Osteocyte (in vitro differentiated cells): ENCODE measurements at regions not wholly inside any gene's neighbourhood (a gene's known extent, or its start where the extent isn't known, plus 50 kb on each side); places are given as distances from the start of the nearest gene placed in this dataset.

Experiments
- DNase-seq: peaks from one replicate; pipeline ENCODE4 v3.0.0; 2021; ENCODE audit warnings: mixed read lengths; ENCODE audit not compliant: unreplicated experiment; ENCODE audit errors: extremely low spot score
- H3K27ac Mint-ChIP-seq: one replicate; pipeline ENCODE4 v1.8.0; 2021; ENCODE audit warnings: mild to moderate bottlenecking, mixed read lengths; ENCODE audit not compliant: unreplicated experiment
- H3K27me3 Mint-ChIP-seq: one replicate; pipeline ENCODE4 v1.8.0; 2021; ENCODE audit warnings: mixed read lengths; ENCODE audit not compliant: unreplicated experiment
- H3K36me3 Mint-ChIP-seq: one replicate; pipeline ENCODE4 v1.8.0; 2021; ENCODE audit warnings: mixed read lengths; ENCODE audit not compliant: unreplicated experiment
- H3K4me1 Mint-ChIP-seq: one replicate; pipeline ENCODE4 v1.8.0; 2021; ENCODE audit warnings: mixed read lengths; ENCODE audit not compliant: unreplicated experiment
- H3K4me3 Mint-ChIP-seq: one replicate; pipeline ENCODE4 v1.8.0; 2021; ENCODE audit warnings: mild to moderate bottlenecking, moderate library complexity, mixed read lengths; ENCODE audit not compliant: unreplicated experiment
- H3K9me3 Mint-ChIP-seq: one replicate; pipeline ENCODE4 v1.8.0; 2021; ENCODE audit warnings: mixed read lengths; ENCODE audit not compliant: unreplicated experiment
- TF ChIP-seq, protein P1 (sequence below): fragments of 200-600 bp; sonication (generic); IDR thresholded peaks from 2 replicates; pipeline ENCODE4 v1.5.0; 2021; ENCODE audit warnings: antibody characterized with exemption, mild to moderate bottlenecking, moderate library complexity

DNA sequence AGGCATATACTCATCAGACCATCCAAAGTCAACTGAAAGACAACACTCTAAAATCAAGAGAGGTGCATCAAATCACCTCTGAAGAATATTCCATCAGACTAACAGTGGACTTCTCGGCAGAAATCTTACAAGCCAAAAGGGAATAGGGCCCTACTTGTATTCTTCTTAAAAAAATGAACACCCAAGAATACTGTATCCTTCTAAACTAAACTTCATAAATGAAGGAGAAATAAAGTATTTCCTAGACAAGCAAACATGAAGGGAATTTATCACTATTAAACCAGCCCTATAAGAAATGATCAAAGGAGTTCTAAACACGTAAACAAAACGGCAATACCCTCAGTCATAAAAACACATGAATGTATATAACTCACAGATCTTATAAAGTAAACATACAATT, 141.2 kb downstream of the CXXC4 start:
- Mint-ChIP-seq H3K4me1 (no peaks in the 10 kb centered on the region), H3K9me3 (peaks cover 47% of the 10 kb centered on the region), H3K4me3 (no peak overlapping the region), H3K36me3 (no peaks in the 10 kb centered on the region), H3K27ac (no peak overlapping the region), H3K27me3 (no peaks in the 10 kb centered on the region)
- TF ChIP-seq, protein P1, sequence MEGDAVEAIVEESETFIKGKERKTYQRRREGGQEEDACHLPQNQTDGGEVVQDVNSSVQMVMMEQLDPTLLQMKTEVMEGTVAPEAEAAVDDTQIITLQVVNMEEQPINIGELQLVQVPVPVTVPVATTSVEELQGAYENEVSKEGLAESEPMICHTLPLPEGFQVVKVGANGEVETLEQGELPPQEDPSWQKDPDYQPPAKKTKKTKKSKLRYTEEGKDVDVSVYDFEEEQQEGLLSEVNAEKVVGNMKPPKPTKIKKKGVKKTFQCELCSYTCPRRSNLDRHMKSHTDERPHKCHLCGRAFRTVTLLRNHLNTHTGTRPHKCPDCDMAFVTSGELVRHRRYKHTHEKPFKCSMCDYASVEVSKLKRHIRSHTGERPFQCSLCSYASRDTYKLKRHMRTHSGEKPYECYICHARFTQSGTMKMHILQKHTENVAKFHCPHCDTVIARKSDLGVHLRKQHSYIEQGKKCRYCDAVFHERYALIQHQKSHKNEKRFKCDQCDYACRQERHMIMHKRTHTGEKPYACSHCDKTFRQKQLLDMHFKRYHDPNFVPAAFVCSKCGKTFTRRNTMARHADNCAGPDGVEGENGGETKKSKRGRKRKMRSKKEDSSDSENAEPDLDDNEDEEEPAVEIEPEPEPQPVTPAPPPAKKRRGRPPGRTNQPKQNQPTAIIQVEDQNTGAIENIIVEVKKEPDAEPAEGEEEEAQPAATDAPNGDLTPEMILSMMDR: no peak
- DNase-seq: no peak

DNA sequence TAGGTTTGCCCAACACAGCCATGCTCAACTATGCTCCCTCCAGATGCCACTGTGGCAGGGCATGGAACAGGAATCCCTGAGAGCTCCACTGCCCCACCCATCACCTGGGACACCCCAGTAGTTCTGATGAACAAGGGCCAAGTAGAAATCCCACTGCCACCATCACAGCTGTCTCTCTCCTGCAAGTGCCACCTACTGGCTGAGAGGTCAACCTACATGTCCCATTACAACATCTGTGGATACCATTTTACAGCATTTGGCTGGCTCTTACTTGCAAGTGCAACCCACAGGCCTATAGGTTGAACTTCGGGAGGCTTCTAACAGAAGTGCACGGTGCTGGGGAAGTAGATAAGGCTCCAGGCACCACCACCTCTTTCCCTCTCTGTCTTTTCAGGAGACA, 142.5 kb downstream of the CXXC4 start:
- Mint-ChIP-seq H3K9me3 (peaks cover 46% of the 10 kb centered on the region), H3K4me1 (no peaks in the 10 kb centered on the region), H3K36me3 (no peaks in the 10 kb centered on the region), H3K4me3 (no peak overlapping the region), H3K27ac (no peak overlapping the region), H3K27me3 (no peaks in the 10 kb centered on the region)
- TF ChIP-seq, protein P1: no peak
- no peak for DNase-seq

DNA sequence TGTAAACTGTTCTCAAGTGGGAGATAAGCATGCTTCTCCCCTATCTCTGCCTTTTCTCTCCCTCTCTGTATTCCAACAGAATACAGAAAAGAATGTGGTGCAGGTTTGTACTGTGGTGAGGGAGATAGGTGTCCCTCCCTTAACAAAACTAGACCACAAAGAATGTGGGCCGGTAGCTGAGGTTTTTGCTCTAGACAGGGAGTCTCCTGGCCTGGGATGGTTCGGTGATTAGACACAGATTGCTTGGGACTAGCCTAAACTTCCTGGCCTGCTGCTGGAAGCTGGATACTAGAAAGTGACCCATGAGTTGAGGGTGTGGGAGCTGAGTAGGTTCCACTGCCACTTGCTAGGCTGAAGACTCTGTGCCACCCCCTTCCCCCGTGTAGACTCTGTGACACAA, 143.0 kb downstream of the CXXC4 start:
- no peak overlapping the region for H3K4me3 Mint-ChIP-seq

DNA sequence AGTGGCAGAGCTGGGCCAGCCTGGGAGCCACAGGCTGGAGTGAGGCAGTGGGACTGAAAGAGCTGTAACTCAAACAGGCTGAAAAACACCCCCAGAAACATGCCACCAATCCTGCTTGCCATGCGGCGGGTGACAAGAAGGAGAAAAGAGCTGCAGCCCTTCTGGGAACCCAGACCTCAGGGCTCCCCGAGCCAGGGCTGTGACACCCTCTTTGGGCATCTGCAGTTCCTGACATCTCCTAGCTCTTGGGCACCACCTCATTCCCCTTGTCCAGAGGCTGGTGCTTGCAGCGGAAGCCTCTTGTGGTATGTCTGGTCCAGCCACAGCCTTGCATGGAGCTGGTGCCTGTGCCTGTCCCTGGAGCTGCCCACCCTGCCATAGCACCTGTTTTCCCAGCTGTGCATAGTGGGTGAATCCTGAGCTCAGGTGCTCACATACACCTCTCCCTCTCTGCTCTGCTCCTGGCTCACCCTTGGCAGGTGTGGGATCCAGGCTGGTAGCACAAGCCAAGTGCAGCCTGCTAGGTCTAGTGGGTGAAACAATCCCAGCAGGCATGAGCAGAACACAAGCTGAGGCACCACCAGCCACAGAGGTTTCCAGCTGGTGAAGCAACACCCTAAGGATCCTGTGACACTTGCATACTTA, 149.0 kb downstream of the CXXC4 start:
- Mint-ChIP-seq H3K27me3 (no peaks in the 10 kb centered on the region), H3K27ac (no peak overlapping the region), H3K4me3 (no peak overlapping the region), H3K4me1 (no peaks in the 10 kb centered on the region), H3K36me3 (no peaks in the 10 kb centered on the region), H3K9me3 (peaks cover 8% of the 10 kb centered on the region)
- DNase-seq: no peak
- TF ChIP-seq, protein P1: no peak

More for the DNA sequence above, 143.0 kb downstream of the CXXC4 start:
- Mint-ChIP-seq H3K27me3 (no peaks in the 10 kb centered on the region), H3K4me1 (no peaks in the 10 kb centered on the region), H3K36me3 (no peaks in the 10 kb centered on the region), H3K9me3 (peaks cover 41% of the 10 kb centered on the region), H3K27ac (no peak overlapping the region)
- TF ChIP-seq, protein P1: no peak
- DNase-seq: no peak

DNA sequence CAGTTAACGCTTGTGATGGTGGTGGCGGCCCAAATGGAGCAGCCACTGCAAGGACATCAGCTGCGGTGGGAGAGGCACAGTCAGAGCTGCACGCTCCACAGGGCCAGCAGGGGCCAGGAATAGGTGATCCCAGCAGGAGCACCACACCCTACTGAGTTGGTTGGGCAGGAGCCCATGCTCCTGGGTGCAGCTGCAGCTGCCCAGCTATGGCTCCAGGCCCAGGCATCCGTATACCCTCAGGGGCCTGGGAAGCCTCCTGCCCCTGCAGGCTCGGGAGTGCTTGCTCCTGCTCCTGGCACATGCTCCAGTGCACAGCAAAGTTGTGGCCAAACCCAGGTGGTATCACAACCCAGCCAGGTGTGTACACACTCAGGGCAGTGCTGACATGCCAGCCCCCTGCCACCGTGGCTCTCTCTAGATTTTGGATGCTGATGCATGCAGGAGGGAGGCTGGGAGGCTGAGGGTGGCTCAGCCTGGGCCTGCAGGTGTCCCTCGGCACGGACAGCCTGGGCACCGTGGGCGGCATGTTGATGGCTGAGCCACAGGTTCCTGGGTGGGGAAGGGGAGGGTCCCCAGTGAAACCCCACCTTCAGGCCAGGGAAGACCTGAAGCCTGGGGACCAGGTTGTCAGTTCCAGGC, 150.2 kb downstream of the CXXC4 start:
- Mint-ChIP-seq H3K27me3 (no peaks in the 10 kb centered on the region), H3K4me3 (no peak overlapping the region), H3K4me1 (no peaks in the 10 kb centered on the region), H3K36me3 (no peaks in the 10 kb centered on the region), H3K27ac (no peak overlapping the region), H3K9me3 (peaks cover under 1% of the 10 kb centered on the region)
- no peak for DNase-seq
- TF ChIP-seq, protein P1: no peak
